ENCODE measurements at regions not wholly inside any gene's neighbourhood (a gene's known extent, or its start where the extent isn't known, plus 50 kb on each side); places are given as distances from the start of the nearest gene placed in this dataset.

DNA sequence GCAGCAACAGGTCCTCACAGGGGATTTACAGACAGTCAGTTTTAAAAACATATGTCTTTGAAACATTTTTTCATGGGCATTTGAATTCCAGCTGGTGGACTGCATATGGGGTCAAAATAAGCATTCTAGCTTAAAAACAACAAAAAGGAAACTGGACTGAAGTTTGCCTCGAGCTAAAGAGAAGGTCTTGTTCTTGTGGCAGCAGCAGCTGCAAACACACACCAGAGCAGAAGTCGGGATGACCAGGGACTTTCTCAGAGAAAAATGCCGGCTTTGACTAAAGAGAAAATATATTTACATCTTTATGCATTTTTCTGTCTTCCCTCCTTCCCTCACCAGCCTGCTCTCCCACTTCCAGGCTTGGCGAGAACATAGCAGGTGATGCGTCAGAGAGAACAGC is 361.4 kb downstream of the CXCL12 start:
- FAIRE-seq, result no peak
- Histone ChIP-seq H2BK120ac (replicated peaks; ENCODE audit: low read depth, low read length) (no peak overlapping the region), H3K79me1 (ENCODE audit: low read depth, low read length) (no peaks in the 10 kb centered on the region), H3K4me3 (ENCODE audit: extremely low read depth in 1 of 4, insufficient read depth in 2 of 4, low read depth in 3 of 4, low read length in 4 of 4) (no peak overlapping the region), H2AK5ac (ENCODE audit: low read depth, low read length) (no peak overlapping the region), H4K20me1 (replicated peaks in 1 of 2; ENCODE audit: control insufficient read depth in 1 of 2, insufficient read depth in 2 of 2, low read length in 2 of 2) (no peaks in the 10 kb centered on the region), H2BK20ac (ENCODE audit: low read length) (no peak overlapping the region), H3K79me2 (ENCODE audit: control insufficient read depth in 1 of 2, insufficient read depth in 2 of 2, low read length in 2 of 2) (no peaks in the 10 kb centered on the region), H4K91ac (replicated peaks; ENCODE audit: insufficient read length, low read length) (no peak overlapping the region), H4K5ac (ENCODE audit: insufficient read length, low read depth, low read length) (no peak overlapping the region), H4K8ac (ENCODE audit: extremely low read depth, insufficient read depth, low read length) (no peak overlapping the region), H3K4me2 (ENCODE audit: insufficient read depth in 1 of 2, low read depth in 2 of 2, low read length in 2 of 2) (no peak overlapping the region), H3K14ac (ENCODE audit: insufficient read length) (no peak overlapping the region), H2BK12ac (ENCODE audit: low read depth, low read length) (no peak overlapping the region), H3K56ac (replicated peaks; ENCODE audit: insufficient read length, low read depth, low read length) (no peak overlapping the region), H3K23me2 (ENCODE audit: low read depth, low read length) (no peaks in the 10 kb centered on the region), H3K9me3 (ENCODE audit: insufficient read depth in 2 of 2, low read depth in 1 of 2, low read length in 1 of 2) (no peaks in the 10 kb centered on the region), H3K27ac (ENCODE audit: low read depth, low read length) (no peak overlapping the region), H2BK5ac (ENCODE audit: low read depth, low read length) (no peak overlapping the region), H3K4ac (replicated peaks; ENCODE audit: insufficient read length, low read depth, low read length) (no peak overlapping the region), H3K23ac (ENCODE audit: insufficient read length) (no peak overlapping the region), H2BK15ac (ENCODE audit: low read length) (no peak overlapping the region), H2AFZ (ENCODE audit: low read length) (no peak overlapping the region), H3K18ac (ENCODE audit: extremely low read depth, low read length) (no peak overlapping the region), H3K36me3 (ENCODE audit: control insufficient read depth in 2 of 4, insufficient read depth in 4 of 4, low read length in 3 of 4) (no peaks in the 10 kb centered on the region), H3K27me3 (replicated peaks in 1 of 4; ENCODE audit: control insufficient read depth in 3 of 4, extremely low read depth in 1 of 4, insufficient read depth in 3 of 4, low read length in 3 of 4) (no peaks in the 10 kb centered on the region), H3K4me1 (replicated peaks in 1 of 4; ENCODE audit: control insufficient read depth in 3 of 4, insufficient read depth in 4 of 4, low read length in 3 of 4) (no peaks in the 10 kb centered on the region), H3K9ac (replicated peaks in 1 of 4; ENCODE audit: extremely low read depth in 1 of 4, low read depth in 3 of 4, low read length in 3 of 4) (no peak overlapping the region)
- whole genome bisulfite sequencing, 2 experiments (ENCODE audit: extremely low coverage in 1 of 2, insufficient coverage in 1 of 2, insufficient read length in 1 of 2, insufficient replicate concordance in 2 of 2, low coverage in 1 of 2, low lambda C conversion rate in 2 of 2, missing lambda C conversion rate in 1 of 2), result 90% methylated on average over 5 of the region's 5 CpGs; no CpG with 5 or more reads in 1 of the 2 experiments
- TF ChIP-seq SP4 (IDR thresholded peaks at IDR 0.05; ENCODE audit: low read length) (no peak), JUN (IDR thresholded peaks at IDR 0.05; ENCODE audit: low read depth, low read length) (no peak), MAFK (IDR thresholded peaks at IDR 0.05; ENCODE audit: low read depth, low read length) (no peak), TBP (IDR thresholded peaks at IDR 0.05; ENCODE audit: low read depth, low read length) (no peak), CHD2 (IDR thresholded peaks at IDR 0.05; ENCODE audit: low read length) (no peak)
- CTCF ChIA-PET (ENCODE audit: partially characterized antibody), result no interaction called here
- POLR2A ChIA-PET (ENCODE audit: partially characterized antibody), result no interaction called here
- no peak for DNase-seq (ENCODE audit: low read depth in 1 of 2, low spot score in 2 of 2)

Data from H1 (cell line).